ENCODE measurements at regions not wholly inside any gene's neighbourhood (a gene's known extent, or its start where the extent isn't known, plus 50 kb on each side); places are given as distances from the start of the nearest gene placed in this dataset.

DNA sequence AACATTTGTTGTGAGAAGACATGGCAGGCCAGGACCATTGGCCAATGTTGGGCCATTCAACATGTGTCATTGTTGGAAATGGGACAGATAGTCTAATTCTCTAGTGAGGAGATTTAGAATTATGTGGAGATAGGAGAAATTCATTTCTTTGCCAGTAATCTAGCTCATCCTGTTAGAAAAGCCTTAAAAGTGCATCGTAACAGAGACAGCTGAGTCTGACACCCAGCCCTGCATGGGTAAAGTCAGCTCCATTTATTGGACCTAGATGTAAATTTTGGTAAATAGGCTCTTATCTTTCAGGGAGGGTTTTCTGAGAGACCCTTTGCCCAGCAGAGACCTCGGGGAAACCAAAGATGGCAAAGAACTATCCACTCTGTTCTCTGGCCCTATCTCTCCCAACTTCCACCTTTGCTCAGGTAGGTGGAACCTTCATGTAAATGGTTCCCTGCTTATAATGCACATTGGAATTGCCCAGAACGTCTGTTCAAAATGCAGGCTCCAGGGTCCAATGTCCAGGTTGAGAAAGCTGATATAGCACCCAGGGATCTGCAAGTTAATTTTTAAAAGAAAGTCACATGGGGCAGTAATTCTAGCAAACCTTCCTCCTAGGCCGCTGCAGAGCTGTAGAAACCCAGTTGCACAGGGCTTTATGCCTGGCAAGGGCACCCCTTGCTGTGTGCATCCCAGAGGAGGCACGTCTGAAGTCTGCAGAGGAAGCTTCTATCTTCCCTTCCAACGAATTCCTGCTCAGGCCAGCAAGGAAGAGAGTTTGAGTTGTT lies 365.9 kb upstream of the PROK2 start:
- FAIRE-seq = no peak
- WGBS (ENCODE audit: missing lambda C conversion rate) = 44% methylated on average over 6 of the region's 6 CpGs
- TF ChIP-seq TP53 (CRISPR knock-in tag; IDR thresholded peaks at IDR 0.05) (no peak), ZSCAN20 (CRISPR knock-in tag; IDR thresholded peaks at IDR 0.05) (no peak)
- TF ChIP-seq, protein P1, sequence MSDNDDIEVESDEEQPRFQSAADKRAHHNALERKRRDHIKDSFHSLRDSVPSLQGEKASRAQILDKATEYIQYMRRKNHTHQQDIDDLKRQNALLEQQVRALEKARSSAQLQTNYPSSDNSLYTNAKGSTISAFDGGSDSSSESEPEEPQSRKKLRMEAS (IDR thresholded peaks at IDR 0.05) = no peak
- TF ChIP-seq, protein P2, sequence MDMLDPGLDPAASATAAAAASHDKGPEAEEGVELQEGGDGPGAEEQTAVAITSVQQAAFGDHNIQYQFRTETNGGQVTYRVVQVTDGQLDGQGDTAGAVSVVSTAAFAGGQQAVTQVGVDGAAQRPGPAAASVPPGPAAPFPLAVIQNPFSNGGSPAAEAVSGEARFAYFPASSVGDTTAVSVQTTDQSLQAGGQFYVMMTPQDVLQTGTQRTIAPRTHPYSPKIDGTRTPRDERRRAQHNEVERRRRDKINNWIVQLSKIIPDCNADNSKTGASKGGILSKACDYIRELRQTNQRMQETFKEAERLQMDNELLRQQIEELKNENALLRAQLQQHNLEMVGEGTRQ (IDR thresholded peaks at IDR 0.05) = peak; percentile 11; the same call in 1 of the 2 replicates

DNA sequence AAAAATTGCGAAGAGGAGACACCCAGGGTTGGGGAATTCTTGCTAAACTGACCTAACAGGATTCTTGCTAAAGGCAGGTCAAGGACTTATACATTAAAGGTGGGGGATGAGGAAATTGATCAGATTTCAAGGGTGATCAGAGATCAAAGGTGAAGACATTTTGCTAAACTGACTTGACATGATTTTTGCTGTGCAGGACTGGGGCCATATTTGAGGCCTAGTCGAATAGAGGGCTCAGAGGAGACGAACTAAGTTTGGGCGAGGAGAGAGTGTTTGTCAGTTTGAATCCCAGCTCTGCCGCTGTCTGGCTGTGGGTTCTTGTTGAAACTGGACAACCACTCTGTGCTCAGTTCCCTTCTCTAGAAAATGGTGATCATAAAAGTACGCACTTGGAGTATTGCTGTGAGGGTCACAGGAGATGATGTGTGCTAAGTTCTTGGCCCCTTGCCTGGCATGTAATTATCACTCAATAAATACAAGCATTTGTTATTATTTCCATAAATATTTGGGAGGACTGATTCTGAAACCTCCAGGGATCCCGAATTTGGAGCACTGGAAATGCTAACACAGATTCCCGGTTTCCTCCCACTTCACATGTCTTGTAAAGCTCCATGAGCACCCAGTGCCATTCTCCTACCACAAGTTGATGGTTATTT lies 364.8 kb upstream of the PROK2 start:
- H3K4me3 ChIP-seq = no peak overlapping the region
- no peak overlapping the region for H3K4me2 ChIP-seq
- CTCF ChIA-PET = no interaction called here
- no peak for DNase-seq (ENCODE audit: low read depth in 1 of 2, low spot score in 1 of 2)
- H3K9me3 ChIP-seq = peaks cover 7% of the 10 kb centered on the region; the same call in 1 of the 3 replicates
- POLR2A ChIA-PET = no interaction called here
- ATAC-seq = no peak
- no peak for TF ChIP-seq EHF (CRISPR knock-in tag; IDR thresholded peaks at IDR 0.05)
- TF ChIP-seq CBX8 (IDR thresholded peaks at IDR 0.05) = no peak
- TF ChIP-seq POLR2A (IDR thresholded peaks at IDR 0.05; ENCODE audit: low read length) = no peak
- no peak for TF ChIP-seq MAZ (IDR thresholded peaks at IDR 0.05; ENCODE audit: borderline replicate concordance, low read depth, low read length)
- TF ChIP-seq, protein P2 (IDR thresholded peaks at IDR 0.05) = no peak
- TF ChIP-seq RCOR1 (IDR thresholded peaks at IDR 0.05; ENCODE audit: low read depth, low read length) = no peak
- TF ChIP-seq SMC3 (IDR thresholded peaks at IDR 0.05) = no peak
- no peak for TF ChIP-seq HOXB5 (CRISPR knock-in tag; IDR thresholded peaks at IDR 0.05)
- no peak for TF ChIP-seq CHD2 (IDR thresholded peaks at IDR 0.05; ENCODE audit: low read length, partially characterized antibody)
- TF ChIP-seq MYC (IDR thresholded peaks at IDR 0.05; ENCODE audit: borderline replicate concordance, low read length) = no peak
- TF ChIP-seq EP300 (IDR thresholded peaks at IDR 0.05) = no peak
- no peak for TF ChIP-seq ZSCAN20 (CRISPR knock-in tag; IDR thresholded peaks at IDR 0.05)
- no peak for TF ChIP-seq NR3C1 (IDR thresholded peaks at IDR 0.05)
- TF ChIP-seq, protein P3, sequence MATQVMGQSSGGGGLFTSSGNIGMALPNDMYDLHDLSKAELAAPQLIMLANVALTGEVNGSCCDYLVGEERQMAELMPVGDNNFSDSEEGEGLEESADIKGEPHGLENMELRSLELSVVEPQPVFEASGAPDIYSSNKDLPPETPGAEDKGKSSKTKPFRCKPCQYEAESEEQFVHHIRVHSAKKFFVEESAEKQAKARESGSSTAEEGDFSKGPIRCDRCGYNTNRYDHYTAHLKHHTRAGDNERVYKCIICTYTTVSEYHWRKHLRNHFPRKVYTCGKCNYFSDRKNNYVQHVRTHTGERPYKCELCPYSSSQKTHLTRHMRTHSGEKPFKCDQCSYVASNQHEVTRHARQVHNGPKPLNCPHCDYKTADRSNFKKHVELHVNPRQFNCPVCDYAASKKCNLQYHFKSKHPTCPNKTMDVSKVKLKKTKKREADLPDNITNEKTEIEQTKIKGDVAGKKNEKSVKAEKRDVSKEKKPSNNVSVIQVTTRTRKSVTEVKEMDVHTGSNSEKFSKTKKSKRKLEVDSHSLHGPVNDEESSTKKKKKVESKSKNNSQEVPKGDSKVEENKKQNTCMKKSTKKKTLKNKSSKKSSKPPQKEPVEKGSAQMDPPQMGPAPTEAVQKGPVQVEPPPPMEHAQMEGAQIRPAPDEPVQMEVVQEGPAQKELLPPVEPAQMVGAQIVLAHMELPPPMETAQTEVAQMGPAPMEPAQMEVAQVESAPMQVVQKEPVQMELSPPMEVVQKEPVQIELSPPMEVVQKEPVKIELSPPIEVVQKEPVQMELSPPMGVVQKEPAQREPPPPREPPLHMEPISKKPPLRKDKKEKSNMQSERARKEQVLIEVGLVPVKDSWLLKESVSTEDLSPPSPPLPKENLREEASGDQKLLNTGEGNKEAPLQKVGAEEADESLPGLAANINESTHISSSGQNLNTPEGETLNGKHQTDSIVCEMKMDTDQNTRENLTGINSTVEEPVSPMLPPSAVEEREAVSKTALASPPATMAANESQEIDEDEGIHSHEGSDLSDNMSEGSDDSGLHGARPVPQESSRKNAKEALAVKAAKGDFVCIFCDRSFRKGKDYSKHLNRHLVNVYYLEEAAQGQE (IDR thresholded peaks at IDR 0.05) = no peak
- TF ChIP-seq JUNB (IDR thresholded peaks at IDR 0.05) = no peak
- TF ChIP-seq, protein P4, sequence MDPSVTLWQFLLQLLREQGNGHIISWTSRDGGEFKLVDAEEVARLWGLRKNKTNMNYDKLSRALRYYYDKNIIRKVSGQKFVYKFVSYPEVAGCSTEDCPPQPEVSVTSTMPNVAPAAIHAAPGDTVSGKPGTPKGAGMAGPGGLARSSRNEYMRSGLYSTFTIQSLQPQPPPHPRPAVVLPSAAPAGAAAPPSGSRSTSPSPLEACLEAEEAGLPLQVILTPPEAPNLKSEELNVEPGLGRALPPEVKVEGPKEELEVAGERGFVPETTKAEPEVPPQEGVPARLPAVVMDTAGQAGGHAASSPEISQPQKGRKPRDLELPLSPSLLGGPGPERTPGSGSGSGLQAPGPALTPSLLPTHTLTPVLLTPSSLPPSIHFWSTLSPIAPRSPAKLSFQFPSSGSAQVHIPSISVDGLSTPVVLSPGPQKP (IDR thresholded peaks at IDR 0.05; ENCODE audit: low read depth, low read length) = no peak
- peaks cover 25% of the 10 kb centered on the region for H3K4me1 ChIP-seq
- no peak for FAIRE-seq
- H3K27ac ChIP-seq = no peak overlapping the region
- WGBS (ENCODE audit: missing lambda C conversion rate) = 74% methylated on average over 8 of the region's 8 CpGs

More for the DNA sequence above, 365.9 kb upstream of the PROK2 start:
- peak overlapping the region; percentile 47; the same call in 2 of the 3 replicates for H3K4me2 ChIP-seq
- peak in 1 of 2 experiments; percentile 21 for DNase-seq (ENCODE audit: low read depth in 1 of 2, low spot score in 1 of 2)
- ChIA-PET POLR2A (no interaction called here), CTCF (no interaction called here)
- ATAC-seq = no peak
- no peak overlapping the region; a peak in 1 of 6 replicates for H3K27ac ChIP-seq
- H3K9me3 ChIP-seq = peaks cover 7% of the 10 kb centered on the region; the same call in 1 of the 3 replicates
- H3K4me1 ChIP-seq = peaks cover 35% of the 10 kb centered on the region
- no peak overlapping the region for H3K4me3 ChIP-seq
